PC-3 (cell line): ENCODE measurements at regions not wholly inside any gene's neighbourhood (a gene's known extent, or its start where the extent isn't known, plus 50 kb on each side); places are given as distances from the start of the nearest gene placed in this dataset.

Source experiments
- ATAC-seq: fragments of 200-7000 bp; cut with Tn5 transposase; 2 replicates; pipeline ENCODE4 v1.9.1; 2020; ENCODE audit warnings: mild to moderate bottlenecking, moderate library complexity
- BruUV-seq: library from RNA; stranded (reverse); fragments of 400-500 nt; replicated peaks from 2 replicates; lab custom pipeline; 2021; lab: Mats Ljungman, UMichigan
- CTCF ChIA-PET: fragments of 300-600 bp; sonication (Branson Sonifier 250); formaldehyde crosslinking; loops from one replicate; lab custom pipeline; 2022; ENCODE audit warnings: antibody characterized with exemption; lab: Charles Lee
- POLR2A ChIA-PET: fragments of 300-600 bp; sonication (Branson Sonifier 250); formaldehyde crosslinking; loops from one replicate; lab custom pipeline; 2022; ENCODE audit warnings: antibody characterized with exemption; ENCODE audit not compliant: unreplicated experiment; lab: Charles Lee
- DNase-seq: peaks from one replicate; pipeline ENCODE4 v3.0.0-alpha.2; 2015
- H2AFZ ChIP-seq: fragments of 300-600 bp; sonication (generic); 2 replicates; pipeline ENCODE4 v1.6.0; 2016; ENCODE audit warnings: antibody characterized with exemption, low read length
- H3F3A ChIP-seq: fragments of 300-600 bp; sonication (generic); one replicate; pipeline ENCODE4 v1.6.0; 2017; ENCODE audit warnings: antibody characterized with exemption, low read length, control low read depth, mild to moderate bottlenecking; ENCODE audit not compliant: unreplicated experiment
- H3K27ac ChIP-seq: fragments of 300-600 bp; sonication (generic); 2 replicates; pipeline ENCODE4 v1.5.1; 2016; ENCODE audit warnings: mild to moderate bottlenecking, low read length
- H3K27me3 ChIP-seq: fragments of 300-600 bp; sonication (generic); 2 replicates; pipeline ENCODE4 v1.6.1; 2016; ENCODE audit warnings: low read length, mixed read lengths
- H3K36me3 ChIP-seq: fragments of 300-600 bp; sonication (generic); 2 replicates; pipeline ENCODE4 v1.6.1; 2016; ENCODE audit warnings: low read depth, mixed run types, low read length, mixed read lengths
- H3K4me1 ChIP-seq: fragments of 300-600 bp; sonication (generic); 2 replicates; pipeline ENCODE4 v1.5.1; 2016; ENCODE audit warnings: low read length; ENCODE audit not compliant: insufficient read depth
- H3K4me2 ChIP-seq: fragments of 300-600 bp; sonication (generic); 2 replicates; pipeline ENCODE4 v1.6.0; 2016; ENCODE audit warnings: low read length
- H3K4me3 ChIP-seq: fragments of 300-600 bp; sonication (generic); 2 replicates; pipeline ENCODE4 v1.5.1; 2016; ENCODE audit warnings: mild to moderate bottlenecking, low read length, mixed read lengths
- H3K79me2 ChIP-seq: fragments of 300-600 bp; sonication (generic); 2 replicates; pipeline ENCODE4 v1.6.1; 2017; ENCODE audit warnings: low read length, mixed read lengths
- H3K9ac ChIP-seq: fragments of 300-600 bp; sonication (generic); 2 replicates; pipeline ENCODE4 v1.6.0; 2016; ENCODE audit warnings: mild to moderate bottlenecking, low read length
- H3K9me2 ChIP-seq: fragments of 300-600 bp; sonication (generic); replicated peaks from 2 replicates; pipeline ENCODE4 v1.6.1; 2016; ENCODE audit warnings: mixed run types, low read length, mixed read lengths
- H3K9me3 ChIP-seq: fragments of 300-600 bp; sonication (generic); 2 replicates; pipeline ENCODE4 v1.6.1; 2016; ENCODE audit warnings: low read length, mixed read lengths
- H4K20me1 ChIP-seq: fragments of 300-600 bp; sonication (generic); 2 replicates; pipeline ENCODE4 v1.6.1; 2016; ENCODE audit warnings: low read length, mixed read lengths
- CTCF ChIP-seq: fragments of 300-600 bp; sonication (generic); conservative IDR thresholded peaks from 2 replicates; pipeline ENCODE4 v1.5.1; 2017; ENCODE audit warnings: antibody characterized with exemption, low read depth, mild to moderate bottlenecking, low read length
- EZH2 ChIP-seq: fragments of 300-600 bp; sonication (generic); IDR thresholded peaks from one replicate; pipeline ENCODE4 v1.6.1; 2017; ENCODE audit warnings: antibody characterized with exemption, mild to moderate bottlenecking, low read length; ENCODE audit not compliant: unreplicated experiment
- EZH2phosphoT487 ChIP-seq: fragments of 300-600 bp; sonication (generic); IDR thresholded peaks from 2 replicates; pipeline ENCODE4 v1.6.1; 2018; ENCODE audit warnings: mild to moderate bottlenecking, antibody characterized with exemption, low read length, borderline replicate concordance
- intact Hi-C: fragments of 100-400 bp; cut with micrococcal nuclease; formaldehyde crosslinking; loops from 2 replicates; pipeline ENCODE4 v1.9.0; 2023

GRCh38 chr3:74124782-74125181 is 489.7 kb downstream of the CNTN3 start:
- no peaks in the 10 kb centered on the region for H3K4me1 ChIP-seq
- no peak for DNase-seq
- H3K27ac ChIP-seq, result no peak overlapping the region
- no peak for ATAC-seq
- ChIA-PET POLR2A (no interaction called here), CTCF (no interaction called here)
- H2AFZ ChIP-seq, result no peak overlapping the region
- H3K9ac ChIP-seq, result no peak overlapping the region
- H3K36me3 ChIP-seq, result no peaks in the 10 kb centered on the region
- no peak overlapping the region for H3K4me3 ChIP-seq
- no peaks in the 10 kb centered on the region for H3K9me2 ChIP-seq
- no peaks in the 10 kb centered on the region for H3F3A ChIP-seq
- no TSS peak for BruUV-seq
- no peak overlapping the region for H3K4me2 ChIP-seq
- H4K20me1 ChIP-seq, result no peaks in the 10 kb centered on the region
- H3K9me3 ChIP-seq, result peaks cover 40% of the 10 kb centered on the region; the same call in 1 of the 2 replicates
- H3K27me3 ChIP-seq, result no peaks in the 10 kb centered on the region
- TF ChIP-seq EZH2phosphoT487 (no peak), EZH2 (no peak), CTCF (no peak)
- H3K79me2 ChIP-seq, result no peaks in the 10 kb centered on the region
- intact Hi-C loops, result no loop called here

- Histone ChIP-seq H3K9me2 (no peaks in the 10 kb centered on the region), H3K9ac (no peak overlapping the region), H3K9me3 (0 out of 2 replicates have a peak, but pooled peaks cover 26% of the 10 kb centered on the region), H2AFZ (no peak overlapping the region), H3K4me2 (no peak overlapping the region), H4K20me1 (no peaks in the 10 kb centered on the region), H3K4me3 (no peak overlapping the region), H3K4me1 (no peaks in the 10 kb centered on the region), H3K36me3 (no peaks in the 10 kb centered on the region), H3F3A (no peaks in the 10 kb centered on the region), H3K79me2 (no peaks in the 10 kb centered on the region), H3K27me3 (no peaks in the 10 kb centered on the region), H3K27ac (no peak overlapping the region)
- DNase-seq (no peak), ATAC-seq (no peak)
- CTCF ChIA-PET, result no interaction called here
- no TSS peak for BruUV-seq
- POLR2A ChIA-PET, result no interaction called here
- intact Hi-C loops, result no loop called here
- TF ChIP-seq CTCF (no peak), EZH2phosphoT487 (no peak), EZH2 (no peak)
These were observed 492.2 kb downstream of the CNTN3 start for GRCh38 chr3:74122281-74122680.

- BruUV-seq, result no TSS peak
- DNase-seq (no peak), ATAC-seq (no peak)
- Histone ChIP-seq H3K27ac (no peak overlapping the region), H3K9me2 (no peaks in the 10 kb centered on the region), H3K4me2 (no peak overlapping the region), H3K4me1 (no peaks in the 10 kb centered on the region), H4K20me1 (no peaks in the 10 kb centered on the region), H3K36me3 (no peaks in the 10 kb centered on the region), H3K79me2 (no peaks in the 10 kb centered on the region), H2AFZ (no peak overlapping the region), H3K4me3 (no peak overlapping the region), H3K9ac (no peak overlapping the region), H3F3A (no peaks in the 10 kb centered on the region), H3K27me3 (no peaks in the 10 kb centered on the region), H3K9me3 (0 out of 2 replicates have a peak, but pooled peaks cover 22% of the 10 kb centered on the region)
- ChIA-PET CTCF (no interaction called here), POLR2A (no interaction called here)
- intact Hi-C loops, result no loop called here
- TF ChIP-seq EZH2, result no peak
- TF ChIP-seq EZH2phosphoT487, result no peak
- TF ChIP-seq CTCF, result no peak
These were observed 492.7 kb downstream of the CNTN3 start for GRCh38 chr3:74121761-74122160.
